NCI-H2029 (cell line): ENCODE measurements at regions not wholly inside any gene's neighbourhood (a gene's known extent, or its start where the extent isn't known, plus 50 kb on each side); places are given as distances from the start of the nearest gene placed in this dataset.

ENCODE experiments used
- DNase-seq: peaks from one replicate; lab custom pipeline; 2025; lab: John Stamatoyannopoulos, UW

DNA sequence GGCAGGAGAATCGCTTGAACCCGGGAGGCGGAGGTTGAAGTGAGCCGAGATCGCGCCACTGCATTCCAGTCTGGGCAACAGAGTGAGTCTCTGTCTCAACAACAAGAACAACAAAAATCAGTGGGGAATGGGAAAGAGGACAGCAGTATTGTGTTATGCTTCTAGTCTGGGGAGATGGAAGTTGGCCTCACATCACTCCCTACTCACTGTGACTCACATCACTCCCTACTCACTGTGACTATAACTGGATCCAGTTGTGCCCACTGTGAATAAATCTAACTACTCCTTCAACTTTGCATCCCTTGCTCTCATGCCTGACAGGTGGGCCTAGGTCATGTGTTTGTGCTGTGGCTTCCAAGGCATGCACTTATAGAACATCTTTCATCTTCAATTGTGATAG is 285.4 kb upstream of the USP24 start:
- no peak for DNase-seq

DNA sequence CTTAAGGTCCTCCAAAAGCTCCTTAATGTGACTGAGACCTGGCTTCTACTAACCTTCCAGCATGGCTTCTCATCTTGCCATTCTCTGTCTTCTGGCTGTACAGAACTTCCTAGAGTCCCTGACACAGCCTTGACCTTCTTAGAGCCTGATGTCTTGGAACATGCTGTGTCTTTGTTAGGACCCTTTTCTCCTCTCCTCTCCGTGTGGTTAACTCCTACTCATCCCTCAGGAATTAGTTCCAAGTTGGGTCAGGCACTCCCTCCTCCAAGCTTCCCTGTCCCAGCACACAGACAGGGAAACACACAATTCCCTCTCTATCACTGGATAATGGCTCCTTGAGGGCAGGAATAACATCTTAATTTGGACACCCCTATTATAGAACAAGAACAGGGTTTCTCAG is 275.4 kb upstream of the USP24 start:
- DNase-seq, result no peak

DNA sequence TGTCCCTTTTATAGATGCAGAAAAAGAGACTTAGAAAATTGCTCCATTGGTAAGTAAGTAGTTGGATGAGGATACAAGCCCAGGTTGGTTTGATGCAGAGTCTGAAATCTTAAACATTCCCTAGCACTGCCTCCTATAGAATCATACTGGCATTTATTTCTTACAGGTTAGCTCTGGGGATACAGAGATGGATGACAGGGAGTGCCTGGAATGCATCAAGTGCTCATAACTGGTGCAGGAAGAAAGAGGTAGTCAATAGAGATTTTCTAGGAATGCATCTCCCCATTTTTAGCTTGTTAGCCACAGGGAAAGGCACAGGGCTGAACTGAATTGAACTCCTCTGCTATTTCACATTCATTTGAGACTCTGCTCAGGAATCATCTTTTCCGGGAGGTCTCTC is 269.0 kb upstream of the USP24 start:
- no peak for DNase-seq

DNA sequence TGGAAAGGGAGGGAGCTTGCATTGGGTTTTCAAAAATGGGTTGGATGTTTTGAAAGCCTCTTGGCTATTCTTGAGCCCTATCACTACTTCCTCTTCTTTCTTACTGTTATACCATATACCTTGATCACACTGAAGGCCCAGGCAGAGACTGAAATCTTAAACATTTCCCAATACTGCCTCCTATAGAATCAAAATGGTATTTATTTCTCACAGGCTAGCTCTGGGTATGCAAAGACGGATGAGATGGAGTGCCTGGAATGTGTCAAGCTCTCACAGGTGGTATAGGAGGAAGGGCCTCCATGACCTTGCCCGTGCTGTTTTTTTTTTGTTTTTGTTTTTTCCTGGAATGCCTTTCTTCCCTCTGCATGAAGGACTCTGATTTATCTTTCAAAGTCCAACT is 268.4 kb upstream of the USP24 start:
- DNase-seq, result no peak

DNA sequence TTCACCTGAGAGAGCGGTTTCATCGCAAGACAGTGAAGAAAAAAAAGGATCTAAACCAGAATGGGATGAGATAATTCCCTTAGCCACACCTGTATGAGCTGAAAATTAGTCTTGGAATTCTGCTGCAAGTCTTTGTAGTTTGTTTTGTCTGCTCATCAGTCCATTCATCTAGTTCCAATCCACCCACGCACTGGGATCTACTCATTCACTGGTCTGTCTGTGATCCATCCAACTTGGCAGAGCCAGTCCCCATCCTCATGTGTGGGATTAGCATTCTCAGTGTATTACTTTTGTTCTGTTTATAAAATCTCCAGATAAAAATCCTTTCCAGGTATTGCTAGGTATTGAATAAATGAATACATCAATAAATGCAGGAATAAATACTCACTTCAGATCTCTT is 266.5 kb upstream of the USP24 start:
- DNase-seq, result no peak

DNA sequence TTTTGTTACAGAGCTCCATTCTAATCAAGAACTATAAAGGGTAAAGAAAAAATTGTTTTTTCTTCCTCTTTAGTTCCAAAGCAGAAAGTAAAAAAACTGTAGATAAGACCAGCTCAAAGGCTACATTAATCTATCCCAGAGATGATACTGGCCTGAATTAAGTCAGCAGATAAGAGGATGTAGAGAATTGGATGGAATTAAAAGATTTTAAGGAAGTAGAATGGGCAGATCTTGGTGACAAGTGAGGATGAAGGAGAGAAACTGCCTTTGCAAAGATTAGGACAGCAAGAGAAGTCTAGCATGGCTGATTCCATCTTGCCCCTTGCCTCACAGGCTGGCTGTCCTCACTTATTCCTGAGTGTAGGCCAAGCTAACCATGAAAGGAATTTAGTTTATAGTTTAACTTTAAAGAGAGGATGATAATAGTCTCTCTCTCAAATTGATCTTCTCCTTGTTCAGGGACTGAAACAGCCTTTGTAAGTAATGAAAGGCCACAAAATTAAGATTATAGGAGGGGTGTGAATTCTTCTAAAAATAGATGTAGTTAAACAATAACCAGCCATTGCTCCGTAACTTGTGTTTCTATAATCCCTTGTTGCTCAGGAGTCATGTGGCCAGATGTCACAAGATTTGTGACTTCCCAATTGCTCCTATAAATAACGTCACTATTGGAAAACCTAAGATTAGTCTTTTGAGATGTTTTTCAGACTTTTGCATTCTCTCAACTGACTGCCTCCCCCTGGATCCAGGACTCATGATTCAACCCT is 265.0 kb upstream of the USP24 start:
- DNase-seq, result no peak

DNA sequence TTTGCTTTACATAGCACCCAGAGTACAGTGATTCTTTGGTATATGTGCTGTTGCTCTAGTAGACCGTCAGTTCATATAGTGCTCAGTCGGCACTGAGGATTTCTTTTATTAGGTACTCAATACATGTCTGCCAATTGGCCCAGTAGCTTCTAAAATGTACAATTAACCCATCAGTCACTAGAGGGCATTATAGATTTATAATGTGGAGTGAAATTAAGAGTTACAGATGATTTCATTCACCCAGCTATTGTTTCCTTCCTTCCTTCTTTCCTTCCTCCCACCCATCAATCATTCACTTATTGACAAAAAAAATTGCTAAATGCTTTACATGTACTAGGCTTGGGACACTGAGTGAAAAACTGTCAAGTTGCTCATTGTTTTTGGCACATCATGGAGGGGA is 263.6 kb upstream of the USP24 start:
- DNase-seq, result peak; percentile 27

DNA sequence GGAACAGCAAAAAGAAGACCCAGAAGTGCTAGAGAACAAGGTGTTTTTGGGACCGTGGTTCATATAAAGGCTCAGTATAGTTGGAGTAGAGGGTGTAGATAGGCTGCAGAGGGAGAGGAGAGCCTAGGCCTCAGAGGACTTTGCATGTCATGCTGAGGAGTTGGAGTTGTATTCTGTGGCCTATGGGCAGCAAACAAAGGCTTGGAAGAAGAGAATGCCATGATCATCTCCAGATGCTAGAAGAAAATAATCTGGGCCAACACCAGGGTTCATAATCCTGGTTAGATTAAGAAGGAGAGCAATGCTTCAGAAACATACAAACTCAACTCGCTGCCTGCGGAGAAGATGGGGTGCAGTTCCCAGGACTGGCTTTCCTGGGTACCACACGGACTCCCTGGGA is 262.8 kb upstream of the USP24 start:
- DNase-seq, result no peak

DNA sequence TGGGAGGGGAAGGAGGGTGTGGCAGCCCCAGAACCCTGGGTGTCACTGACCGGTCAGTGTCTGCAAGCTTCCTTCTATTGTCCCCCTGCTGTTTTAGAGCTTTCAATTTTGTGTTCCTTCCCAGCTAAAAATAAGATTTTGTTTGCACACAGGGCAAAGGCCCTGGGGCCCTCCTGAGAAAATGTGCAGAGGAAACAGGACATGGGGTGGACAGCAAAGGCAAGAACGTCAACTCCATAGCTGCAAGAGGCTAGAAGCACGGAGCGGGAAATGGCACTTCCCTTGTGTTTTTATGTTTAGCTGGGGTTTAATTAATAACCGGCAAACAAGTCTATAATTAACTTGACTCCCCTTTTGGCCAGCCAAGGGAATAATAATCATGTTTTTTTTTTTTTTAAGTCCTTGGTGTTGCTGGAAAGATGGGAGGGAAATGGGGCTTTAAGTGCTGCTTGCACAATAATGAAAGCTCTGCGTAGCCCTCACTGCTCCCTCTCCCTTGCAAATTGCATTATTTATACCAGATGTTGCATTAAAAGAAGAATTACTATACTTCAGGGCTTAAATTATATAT is 261.4 kb upstream of the USP24 start:
- DNase-seq, result no peak

DNA sequence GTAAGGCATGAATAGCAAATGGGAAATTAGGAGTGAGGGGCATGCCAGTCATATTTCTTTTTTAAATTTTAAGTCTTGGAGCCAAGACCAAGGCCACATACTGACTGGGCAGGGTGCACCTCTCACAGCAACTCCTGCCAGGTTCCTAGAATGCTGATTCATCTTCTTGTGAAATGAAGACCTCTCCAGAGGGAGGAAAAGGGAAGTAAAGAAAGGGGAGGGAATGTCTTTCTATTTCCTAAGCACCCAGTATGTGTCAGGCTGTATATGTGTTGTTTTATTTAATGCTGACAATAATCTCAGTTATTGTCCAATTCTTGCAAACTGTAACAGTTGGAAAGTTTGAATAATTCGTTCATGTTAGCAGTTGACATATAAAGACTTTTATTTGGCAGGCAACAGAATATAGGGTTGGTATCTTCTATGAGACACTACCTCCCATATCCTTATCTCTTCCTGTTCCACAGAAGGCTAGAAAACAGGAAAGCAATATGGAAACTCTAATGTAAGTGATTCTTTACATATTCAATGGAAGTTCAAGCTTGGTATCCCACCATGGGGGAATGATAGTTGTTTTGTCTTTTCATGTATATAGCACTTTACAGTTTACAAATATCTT is 259.1 kb upstream of the USP24 start:
- DNase-seq, result no peak

DNA sequence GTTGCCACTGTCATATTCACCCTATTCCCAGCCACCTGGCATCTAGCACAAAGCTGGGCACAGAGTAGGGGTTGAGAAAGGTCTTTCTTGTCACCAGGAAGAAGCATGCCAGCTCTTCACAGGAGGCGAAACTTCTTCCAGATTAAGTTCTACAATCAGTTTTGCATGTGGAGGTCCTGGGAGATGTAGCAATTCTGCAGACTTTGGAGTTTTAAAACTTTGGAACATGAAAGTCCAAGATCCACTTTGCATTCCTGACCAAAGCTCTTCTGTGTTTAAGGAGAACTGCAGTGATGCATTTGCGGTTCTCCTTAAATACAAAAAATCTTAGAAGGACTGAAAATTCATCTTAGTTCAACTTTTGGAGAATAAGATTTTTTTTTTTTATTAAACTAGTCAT is 258.5 kb upstream of the USP24 start:
- no peak for DNase-seq

DNA sequence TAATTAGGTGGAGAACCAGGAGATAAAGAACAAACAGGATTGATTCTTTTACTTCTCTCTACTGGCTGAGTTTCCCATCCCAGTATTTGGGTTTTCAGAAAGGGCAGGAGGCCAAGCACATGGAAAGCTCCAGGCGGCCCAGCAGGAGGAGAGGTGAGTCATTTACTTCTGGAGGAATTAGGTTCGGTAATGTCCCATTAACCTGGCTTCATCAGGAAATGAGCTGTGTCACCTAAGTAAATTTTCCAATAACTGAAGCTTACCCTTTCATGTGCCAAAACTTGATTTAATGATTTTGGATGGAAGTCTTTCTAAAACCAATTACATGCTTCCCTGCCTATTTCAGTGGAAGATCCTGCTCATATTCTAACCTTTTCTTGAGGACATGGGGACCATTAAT is 257.6 kb upstream of the USP24 start:
- DNase-seq, result no peak

DNA sequence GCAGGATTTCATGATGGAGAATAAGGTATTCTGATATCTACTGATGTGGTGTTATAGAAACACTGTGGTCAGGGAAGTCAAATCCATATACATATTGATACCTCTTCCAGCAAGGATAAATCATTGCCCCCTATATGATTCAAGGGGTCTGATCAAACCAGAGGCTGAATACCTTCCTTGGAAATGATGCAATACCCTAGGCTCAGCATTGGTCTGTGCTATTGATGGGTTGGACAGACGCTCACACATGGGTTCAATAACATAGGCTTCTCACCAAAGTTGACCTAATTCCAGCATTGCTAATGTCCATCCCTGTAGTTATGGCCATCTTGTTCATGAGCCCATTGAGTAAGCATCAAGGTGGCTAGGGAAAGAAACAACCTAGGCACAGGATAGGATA is 257.0 kb upstream of the USP24 start:
- no peak for DNase-seq

DNA sequence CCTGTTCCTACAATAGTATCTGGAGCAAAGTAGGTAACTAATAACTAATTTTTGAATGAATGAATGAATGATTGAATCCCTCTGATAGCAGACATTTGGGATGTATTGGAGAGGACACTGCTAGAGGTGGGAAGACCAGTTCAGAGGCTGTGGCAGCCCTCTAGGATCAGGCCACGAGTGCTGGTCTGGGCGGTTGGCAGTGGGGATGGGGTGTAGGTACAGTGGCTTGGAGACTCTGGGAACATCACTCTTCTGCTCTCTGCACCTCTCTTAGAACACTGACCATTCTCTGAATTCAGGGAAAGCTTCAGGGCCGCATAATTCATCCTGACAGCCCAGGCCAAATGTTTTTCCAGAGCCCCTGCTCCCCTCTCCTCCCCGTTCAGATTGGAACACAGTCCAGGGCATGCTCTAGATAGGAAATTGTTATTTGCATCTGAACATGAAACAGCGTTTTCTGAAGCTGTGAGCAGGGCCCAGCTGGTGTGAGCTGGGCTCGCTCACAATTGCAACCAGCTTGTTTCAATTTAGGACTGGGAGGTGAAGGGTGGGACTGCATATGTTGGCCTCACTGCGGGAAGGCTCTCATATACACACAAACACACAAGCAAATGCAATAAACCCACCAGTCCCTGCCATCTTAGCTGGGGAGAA is 253.1 kb upstream of the USP24 start:
- DNase-seq, result no peak

DNA sequence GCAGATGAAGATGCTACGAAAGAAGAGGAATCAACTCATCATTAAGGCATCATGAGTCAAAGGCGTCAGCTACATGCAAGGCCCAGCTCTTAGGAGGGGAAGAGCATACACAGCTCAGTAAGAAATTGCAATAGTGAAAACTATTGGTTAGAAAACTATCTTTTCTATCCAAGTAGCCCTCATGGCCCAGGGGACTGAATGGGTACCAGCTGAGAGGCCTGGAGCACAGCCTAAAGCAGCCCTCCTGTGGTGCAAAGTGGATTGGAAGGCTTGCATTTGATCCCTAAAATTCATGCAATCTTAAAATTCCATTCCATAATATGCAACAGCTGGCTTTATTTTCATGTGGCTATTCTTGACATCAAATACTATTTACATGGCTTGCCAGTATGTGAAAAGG is 251.8 kb upstream of the USP24 start:
- DNase-seq, result no peak

DNA sequence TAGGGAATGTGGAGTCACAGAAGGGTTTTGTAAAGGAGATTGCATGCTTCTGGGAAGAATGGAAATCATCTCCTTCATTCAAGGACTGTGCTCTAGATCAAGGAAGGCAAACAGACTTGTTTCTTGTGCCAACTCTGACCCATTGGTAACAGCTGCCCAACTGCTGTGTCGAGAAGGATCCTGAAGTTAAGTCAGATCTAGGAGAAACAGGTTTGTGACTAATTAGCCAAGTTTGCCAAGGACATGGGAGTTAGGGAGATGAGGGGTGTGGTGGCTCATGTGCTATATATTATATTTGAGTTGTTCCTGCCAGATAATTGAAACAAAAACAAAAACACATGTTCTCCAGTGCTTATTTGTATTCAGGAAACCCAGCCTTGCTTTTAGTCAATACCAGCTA is 251.2 kb upstream of the USP24 start:
- DNase-seq, result no peak

DNA sequence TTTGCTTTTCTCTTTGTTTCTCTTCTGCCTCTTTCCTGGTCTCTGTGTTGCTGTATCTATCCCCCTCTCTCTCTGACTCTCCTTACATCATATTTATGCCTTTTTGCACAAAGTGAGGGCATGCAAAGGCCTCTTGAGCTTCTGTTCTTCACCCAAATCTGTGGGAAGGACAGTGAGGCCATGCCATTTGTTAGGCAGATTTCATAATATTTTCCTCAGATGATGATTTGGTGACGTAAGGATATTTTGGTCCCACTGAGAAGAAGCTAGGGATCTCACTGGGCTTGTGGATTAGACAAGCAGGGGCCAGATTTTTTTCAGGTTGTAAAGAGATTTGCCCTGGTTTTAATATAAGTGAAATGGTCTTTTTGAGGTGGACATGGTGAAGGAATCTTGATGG is 249.4 kb upstream of the USP24 start:
- no peak for DNase-seq

DNA sequence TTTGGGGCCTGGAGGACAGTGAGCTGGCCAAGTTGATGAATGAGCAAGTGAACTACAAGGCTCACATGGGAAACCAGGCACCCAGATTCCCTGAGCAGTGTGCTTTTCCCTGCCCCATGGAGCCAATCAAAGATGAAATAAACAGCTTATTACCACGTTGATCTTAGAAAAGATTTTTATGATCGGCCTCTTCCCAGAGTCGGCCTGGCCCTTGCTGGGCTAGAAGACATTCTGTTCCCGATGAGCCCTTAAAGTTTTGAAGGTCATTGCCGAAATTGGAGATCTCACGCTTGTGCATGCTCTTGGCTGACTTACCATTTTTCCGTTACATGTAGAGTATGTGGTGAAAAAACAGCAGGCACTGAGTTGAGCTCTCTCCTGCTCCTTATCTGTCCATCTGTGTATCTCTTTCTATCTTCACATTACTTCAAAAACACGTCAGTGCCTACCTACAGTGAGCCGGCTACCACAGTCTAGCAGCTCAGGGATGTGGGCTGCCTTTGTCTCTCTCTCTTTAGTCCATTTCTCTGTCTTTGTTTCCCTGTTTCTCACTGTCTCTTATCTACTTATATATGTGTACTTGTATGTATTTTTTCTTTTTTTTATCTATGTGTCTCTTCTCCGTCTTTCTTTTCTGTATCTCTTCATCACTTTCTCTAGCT is 248.8 kb upstream of the USP24 start:
- DNase-seq, result no peak

DNA sequence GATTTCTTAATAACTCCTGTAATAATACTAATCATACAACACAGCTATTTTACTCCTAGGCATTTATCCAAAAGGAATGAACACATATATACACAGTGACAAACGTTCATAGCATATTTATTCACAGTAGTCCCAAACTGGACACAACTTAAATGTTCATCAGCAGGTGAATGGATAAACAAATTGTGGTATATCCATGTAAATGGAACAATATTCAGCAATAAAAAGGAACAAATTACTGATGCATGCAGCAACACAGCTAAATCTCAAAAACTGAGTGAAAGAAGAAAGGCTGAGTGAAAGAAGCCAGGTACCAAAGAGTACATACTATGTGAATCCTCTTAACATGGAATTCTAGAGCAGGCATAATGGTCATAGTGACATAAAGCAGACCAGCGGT is 242.7 kb upstream of the USP24 start:
- DNase-seq, result no peak

DNA sequence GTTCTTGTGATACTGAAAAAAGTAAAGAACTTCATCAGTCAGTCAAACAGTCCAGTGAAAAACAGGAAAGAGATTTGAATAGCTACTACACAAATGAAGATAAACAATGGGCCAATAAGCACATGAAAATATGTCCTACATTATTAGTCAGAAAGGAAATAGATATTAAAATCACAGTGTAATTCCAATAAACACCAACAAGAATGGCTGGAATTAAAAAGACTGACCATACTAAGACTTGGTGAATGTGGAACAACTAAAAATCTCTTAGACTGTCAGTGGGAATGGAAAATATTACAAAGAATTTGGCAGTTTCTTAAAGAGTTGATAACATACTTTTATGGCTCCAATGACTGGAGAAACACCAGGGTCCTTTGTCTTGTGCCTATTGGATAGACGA is 241.8 kb upstream of the USP24 start:
- DNase-seq, result no peak

DNA sequence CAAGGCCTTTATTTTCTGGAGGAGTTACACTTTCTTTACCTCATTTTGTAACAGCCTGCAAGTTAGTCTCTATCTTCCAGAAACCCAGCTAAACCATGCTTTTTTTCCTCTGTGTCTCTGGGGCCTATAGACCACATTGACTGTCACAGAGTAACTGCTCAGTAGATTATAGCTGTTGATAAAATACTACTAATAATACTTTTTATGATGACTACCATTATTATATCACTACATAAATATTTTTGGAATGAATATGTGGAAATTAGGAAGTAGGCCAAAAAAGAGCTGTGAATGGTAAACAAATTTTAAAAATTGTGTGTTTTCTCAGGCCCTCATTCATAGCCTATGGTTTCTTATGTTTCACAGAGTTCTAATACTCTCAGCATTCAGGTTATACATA is 233.1 kb upstream of the USP24 start:
- no peak for DNase-seq

DNA sequence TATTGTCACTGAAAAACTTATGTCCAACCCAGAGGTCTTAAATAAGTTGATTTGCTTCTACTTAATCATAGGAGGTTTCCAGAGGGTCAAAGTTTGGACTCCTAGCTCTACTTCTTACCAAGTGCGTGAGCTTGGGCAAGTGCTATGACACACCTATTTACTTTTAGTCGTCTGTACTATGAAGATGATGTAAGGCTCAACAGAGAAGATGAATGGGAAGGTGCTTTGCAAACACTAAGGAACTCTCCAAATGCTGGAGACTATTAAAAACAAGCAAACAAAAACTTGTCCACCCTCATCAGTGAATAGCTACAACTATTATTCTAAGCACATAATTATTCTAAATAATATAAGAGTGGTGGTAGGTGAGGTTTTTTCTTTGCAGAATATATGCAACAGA is 232.3 kb upstream of the USP24 start:
- DNase-seq, result no peak

DNA sequence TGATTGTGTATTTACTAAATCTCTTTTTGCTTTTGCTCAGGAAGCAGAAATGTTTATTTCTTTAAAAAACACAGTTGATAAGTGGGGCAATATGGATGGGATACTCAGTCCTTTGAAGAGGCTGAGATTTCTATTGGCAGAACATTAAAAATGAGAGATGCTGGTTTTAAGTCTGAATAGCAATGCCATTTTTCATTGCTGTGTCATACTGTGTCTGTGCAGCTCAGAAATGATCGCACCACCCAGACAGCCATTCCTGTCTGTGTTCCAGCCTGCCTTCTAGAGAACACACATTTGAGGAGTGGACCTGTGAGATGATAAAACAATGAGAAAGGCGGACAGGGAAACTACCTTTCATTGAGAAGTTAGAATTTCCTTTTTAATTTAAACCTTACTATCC is 231.2 kb upstream of the USP24 start:
- DNase-seq, result no peak
